Fibroblast of skin of left quadriceps (primary cell): ENCODE measurements at regions not wholly inside any gene's neighbourhood (a gene's known extent, or its start where the extent isn't known, plus 50 kb on each side); places are given as distances from the start of the nearest gene placed in this dataset.
A peak's percentile ranks its signal among the peaks of the same experiment; 100 is the strongest.

Source experiments
- DNase-seq, 2 experiments: peaks; one replicate each; pipeline ENCODE4 v3.0.0-alpha.2; 2013; ENCODE audit warnings: low read depth in 2 of 2

DNA sequence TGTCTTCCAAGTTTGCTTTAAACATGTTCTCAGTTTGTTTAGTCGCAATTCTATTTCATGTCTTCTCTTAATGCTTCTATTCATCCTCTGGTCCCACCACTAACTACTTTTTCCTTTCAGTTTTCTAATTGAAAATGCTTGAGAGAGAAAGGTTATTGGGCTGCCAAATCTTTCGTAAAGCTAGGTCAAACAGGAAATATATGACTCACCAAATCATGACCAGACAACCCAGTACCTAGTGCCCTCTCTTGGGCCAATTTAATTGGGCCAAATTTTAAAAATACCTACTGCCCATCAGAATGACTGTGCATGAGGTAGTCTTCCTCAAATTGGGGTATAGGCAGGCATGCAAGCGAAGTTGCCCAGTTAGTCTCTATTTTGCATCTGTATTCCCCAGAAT lies 295.4 kb upstream of the PBX1 start:
- DNase-seq: no peak

DNA sequence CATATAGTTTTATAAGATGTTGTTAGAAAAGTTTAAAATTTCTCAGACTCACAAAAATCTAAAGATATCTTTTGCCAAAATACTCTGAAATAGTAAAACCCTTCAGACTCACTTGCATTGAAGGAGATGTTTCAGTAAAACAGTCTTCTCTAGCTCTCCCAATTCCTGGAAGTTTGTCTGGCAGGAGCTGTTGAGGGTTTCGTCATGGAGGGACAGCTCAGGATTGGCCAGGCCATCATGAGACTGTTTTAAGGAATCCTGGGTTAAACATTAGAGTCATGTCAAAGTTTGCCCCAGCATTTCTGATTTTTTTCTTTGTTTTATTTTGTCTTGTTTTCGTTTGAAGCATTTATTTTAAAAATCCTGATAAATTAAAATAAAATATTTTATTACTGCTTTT lies 293.8 kb upstream of the PBX1 start:
- no peak for DNase-seq

DNA sequence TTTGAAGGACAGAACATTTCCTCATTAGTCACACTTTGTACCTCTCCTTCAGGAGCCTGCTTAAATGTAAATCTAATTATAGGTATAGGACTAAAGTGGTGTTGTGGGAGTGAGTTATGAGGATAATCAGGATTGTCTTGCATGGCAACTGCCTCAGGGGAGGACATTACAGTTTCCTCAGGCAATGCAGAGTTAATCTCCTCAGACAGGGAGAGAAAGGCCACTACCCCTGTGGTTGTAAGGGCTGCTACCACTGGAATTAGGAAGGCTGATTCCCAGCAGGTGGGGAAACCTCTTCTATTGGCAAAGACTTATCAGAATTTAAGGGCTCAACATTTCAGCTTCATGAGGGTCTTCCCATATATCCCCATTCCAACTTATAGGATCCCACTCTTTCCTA lies 286.8 kb upstream of the PBX1 start:
- no peak for DNase-seq

DNA sequence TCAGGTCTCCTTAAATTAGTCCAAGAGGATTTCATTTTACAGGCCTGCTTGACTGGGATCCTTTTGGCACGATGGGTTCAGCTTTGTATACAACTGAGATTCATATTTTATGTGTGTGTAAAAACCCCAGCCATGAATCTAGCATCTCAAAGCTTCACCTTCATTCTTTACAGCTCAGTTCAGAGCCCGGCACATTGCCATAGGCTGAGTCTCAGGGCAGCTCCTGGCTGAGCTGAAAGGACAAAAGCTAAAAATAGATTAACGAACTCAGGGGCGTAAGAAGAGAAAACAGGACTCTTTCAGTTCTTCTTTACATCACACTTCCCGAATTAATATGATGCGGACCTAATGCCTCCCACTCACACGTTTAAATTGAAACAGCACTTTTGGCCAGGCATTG lies 262.8 kb upstream of the PBX1 start:
- DNase-seq: no peak

GRCh38 chr1:164308101-164308500 lies 250.9 kb upstream of the PBX1 start:
- no peak for DNase-seq

DNA sequence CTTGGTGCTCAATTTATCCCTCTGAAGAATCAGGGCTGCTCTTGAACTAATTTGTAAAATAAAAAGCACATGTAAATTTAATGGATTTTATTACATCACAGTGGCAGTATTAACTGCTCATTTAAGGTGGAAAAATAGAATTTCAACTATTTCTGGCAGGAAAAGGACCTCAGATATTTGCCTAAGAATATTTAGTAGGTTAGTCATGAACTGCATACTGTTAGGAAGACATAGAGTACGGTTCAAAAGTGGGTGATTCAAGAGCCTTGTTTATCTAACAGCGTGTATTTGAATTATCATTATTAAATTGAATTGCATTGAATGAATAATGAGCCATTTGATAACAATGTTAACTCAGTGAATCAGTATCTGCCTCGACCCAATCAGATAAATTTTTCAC lies 248.8 kb upstream of the PBX1 start:
- peak; percentile 55 to 60 for DNase-seq

GRCh38 chr1:164311377-164311776 lies 247.6 kb upstream of the PBX1 start:
- peak; percentile 9 to 12 for DNase-seq

DNA sequence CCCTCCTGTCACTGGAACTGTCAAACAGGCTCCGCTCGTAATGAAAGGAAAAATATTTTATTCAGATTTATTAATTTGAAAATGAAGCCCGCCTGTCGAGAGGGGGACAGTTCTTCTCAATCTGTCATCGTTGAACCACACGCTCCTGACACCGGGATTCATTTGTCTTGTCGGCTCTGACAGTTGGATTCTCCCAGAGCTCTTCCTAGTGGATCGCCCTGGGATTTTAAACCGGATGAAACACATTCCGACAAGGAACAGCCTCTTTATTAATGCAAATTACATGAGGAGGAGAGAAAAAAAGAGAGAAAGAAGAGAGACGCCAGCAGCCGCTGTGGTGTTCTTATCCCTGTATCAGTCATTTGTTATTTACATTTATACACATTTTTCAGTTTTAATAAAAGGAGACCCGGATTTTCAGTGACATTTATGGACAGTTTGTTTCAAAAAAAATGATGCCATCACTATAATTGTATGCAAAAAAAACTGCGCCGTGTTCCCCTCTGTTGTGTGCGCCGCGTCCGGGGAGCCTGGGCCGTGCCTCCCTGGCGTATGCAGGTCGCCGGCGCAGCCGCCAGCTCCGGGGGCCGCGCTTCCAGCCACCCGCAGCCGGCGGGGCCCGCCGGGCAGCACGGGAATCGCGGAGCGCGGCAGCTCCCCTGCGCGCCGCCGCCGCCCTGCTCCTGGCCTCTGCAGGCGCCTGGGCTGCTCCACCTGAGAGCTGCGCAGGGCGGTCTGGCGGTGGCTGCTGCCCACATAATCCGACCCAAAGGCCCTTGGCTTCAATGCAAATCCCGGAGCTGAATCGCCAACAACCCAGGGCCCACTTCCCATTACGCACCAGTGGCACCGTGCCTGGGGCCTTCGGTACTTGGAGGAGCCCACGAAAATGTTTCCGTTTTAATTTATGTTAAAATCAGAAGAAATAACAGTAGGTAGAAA lies 237.9 kb upstream of the PBX1 start:
- no peak for DNase-seq

- DNase-seq: no peak
Measured at GRCh38 chr1:164325786-164326185, 233.2 kb upstream of the PBX1 start.

- no peak for DNase-seq
Measured at GRCh38 chr1:164333387-164333786, 225.6 kb upstream of the PBX1 start.

GRCh38 chr1:164337394-164337793 lies 221.6 kb upstream of the PBX1 start:
- no peak for DNase-seq

DNA sequence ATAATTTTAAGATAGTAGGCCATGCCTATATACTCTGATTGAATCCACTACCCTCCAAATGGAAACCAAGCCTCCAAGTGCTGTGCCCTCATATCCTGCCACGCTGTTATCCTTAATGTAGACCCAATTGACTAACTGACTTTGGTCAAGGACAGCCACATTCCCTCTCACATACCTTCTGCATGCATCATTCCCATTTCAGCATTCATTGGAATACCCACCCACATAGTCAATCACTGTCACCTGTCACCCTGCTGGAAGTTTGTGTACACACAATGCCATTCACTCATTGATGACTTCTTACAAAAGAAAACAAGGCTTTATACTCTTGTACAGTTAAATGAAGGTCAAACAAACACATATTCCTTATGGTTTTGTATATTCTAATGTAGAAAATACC lies 221.1 kb upstream of the PBX1 start:
- DNase-seq: no peak

DNA sequence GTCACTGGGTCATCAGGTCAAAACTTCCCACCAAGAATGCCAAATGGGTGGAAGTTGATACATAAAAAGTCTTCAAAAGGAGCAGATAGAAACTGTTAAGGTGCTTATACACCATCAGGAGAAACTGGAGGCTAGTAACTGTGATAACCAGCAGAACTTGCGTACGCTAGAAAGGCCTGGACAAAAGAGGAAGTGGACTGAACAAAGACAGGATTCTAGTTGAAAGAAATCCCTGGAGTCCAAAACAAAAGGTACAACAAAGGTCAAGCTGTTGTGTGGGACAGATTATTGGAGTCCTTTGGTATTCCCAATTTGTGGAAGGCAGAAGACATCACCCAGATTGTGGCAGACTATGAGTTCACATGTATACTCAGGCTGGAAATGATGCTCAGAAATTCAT lies 215.8 kb upstream of the PBX1 start:
- no peak for DNase-seq

GRCh38 chr1:164347980-164348379 lies 211.0 kb upstream of the PBX1 start:
- no peak for DNase-seq

DNA sequence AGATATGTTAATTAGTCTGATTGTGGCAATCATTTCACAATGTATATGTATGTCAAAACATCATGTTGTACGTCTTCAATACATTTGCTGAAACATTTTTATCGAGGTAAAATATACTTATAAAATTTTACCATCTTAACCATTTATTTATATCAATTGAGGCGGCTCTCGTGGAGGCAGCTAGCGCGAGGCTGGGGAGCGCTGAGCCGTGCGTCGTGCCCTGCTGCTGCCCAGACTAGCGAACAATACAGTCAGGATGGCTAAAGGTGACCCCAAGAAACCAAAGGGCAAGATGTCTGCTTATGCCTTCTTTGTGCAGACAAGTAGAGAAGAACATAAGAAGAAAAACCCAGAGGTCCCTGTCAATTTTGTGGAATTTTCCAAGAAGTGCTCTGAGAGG lies 202.5 kb upstream of the PBX1 start:
- DNase-seq: no peak

GRCh38 chr1:164360265-164360664 lies 198.7 kb upstream of the PBX1 start:
- DNase-seq: no peak

DNA sequence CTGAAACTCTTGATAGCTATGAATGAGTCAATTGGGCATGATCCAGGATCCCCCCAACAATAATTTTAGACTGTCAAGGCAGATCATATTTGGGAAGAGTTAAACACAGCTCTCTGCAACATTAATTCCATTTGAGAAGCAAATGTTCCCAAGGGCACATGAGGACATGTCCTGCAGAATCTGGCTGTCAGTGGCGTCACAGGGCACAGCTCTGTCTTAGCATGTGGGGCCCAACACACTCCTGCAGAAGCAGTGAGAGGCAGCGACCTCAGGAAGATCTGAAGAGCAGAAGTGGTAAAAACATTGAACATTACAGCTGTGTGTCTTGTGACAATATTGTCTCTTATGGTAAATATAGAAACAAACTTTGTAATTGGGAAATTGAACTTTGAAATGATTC lies 197.1 kb upstream of the PBX1 start:
- no peak for DNase-seq

DNA sequence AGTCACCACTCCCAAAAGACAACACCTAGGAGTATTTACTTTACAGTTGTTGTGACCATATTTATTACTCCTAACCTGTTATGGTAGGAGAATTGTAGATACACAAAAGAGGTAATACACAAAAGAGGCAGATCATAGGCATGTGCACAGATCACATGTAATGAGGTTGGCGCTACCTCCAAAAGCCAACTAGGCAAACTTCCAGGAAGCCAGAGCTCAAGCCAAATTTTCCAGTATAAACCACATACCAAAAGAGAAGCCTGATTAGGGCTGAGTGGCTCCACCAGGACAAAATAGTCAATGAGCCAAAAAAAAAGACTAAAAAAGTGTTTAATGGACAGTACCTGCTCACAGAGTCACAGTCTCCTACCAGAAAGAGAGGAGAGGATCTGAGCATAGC lies 195.0 kb upstream of the PBX1 start:
- no peak for DNase-seq

DNA sequence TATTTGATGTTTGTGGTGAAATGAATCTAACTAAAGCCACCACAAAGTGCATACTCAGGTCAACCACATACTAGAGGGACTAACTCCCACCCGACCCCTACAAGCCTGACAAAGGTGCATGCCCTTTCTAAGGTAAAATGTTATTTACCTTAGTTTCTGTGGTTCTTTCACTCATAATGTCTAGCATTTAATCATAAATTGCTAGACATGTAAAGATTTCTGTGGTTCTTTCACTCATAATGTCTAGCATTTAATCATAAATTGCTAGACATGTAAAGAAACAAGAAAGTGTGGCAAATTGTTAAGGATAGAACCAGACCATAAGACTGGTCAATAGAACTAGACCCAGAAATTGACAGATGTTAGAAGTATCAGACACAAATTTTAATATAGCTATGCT lies 193.0 kb upstream of the PBX1 start:
- no peak for DNase-seq

DNA sequence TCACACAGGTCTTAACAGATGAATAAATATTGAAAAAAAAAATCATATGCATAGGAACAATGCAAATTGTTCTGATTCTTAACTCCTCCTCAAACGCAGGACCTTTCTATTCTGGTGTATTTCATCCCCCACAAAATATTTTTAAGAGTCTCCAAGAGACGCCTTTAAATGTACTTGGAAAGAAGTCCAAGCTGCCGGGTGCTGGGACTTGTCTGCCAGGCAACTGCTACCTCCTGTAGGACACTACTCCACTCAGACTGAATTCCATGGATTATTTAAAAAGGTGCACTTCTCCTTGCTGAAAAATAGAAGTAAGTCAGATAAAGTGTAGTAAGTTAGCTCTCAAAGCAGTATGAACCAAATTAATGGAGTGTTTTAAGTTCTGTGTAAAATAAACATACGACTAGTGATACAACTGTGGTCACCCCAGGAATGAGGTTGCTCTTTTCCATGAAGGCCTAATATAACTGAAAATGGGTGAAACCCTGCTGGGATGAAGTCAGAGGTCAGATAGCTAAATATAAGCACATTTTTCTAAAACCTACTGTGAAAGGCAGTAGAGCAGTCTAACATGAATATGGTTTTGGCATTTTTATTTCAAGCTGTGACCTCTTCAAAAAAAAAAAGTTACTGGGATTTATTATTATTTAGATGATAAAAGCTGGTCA lies 189.2 kb upstream of the PBX1 start:
- DNase-seq: no peak

DNA sequence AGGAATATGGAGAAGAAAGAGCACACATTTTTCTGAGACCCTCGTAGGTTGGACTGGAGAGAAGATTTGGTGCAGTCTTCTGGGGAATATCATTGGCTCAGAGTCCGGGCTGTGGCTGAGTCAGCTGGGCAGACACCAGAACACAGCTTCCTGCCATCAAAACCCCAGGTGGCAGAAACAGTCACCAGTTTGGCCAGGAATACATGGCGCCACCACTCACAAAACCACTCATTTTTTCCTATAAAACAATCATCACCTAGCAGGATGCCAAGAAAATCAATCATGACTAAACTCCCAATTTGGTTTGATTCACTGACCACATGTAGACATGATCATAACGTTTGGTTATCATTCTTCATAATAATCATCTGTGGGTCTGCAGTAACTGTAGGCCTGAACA lies 178.1 kb upstream of the PBX1 start:
- peak; percentile 53 to 55 for DNase-seq

- no peak for DNase-seq
Measured at GRCh38 chr1:164382384-164382783, 176.6 kb upstream of the PBX1 start.

GRCh38 chr1:164384262-164384661 lies 174.7 kb upstream of the PBX1 start:
- no peak for DNase-seq
